DMS153 treated with DMSO at 0.1 percent for 48 hours (cell line): ENCODE measurements at regions not wholly inside any gene's neighbourhood (a gene's known extent, or its start where the extent isn't known, plus 50 kb on each side); places are given as distances from the start of the nearest gene placed in this dataset.

Experiments
- DNase-seq: peaks from one replicate; lab custom pipeline; 2025; ENCODE audit not compliant: unreplicated experiment; lab: John Stamatoyannopoulos, UW

GRCh38 chr3:115518100-115518852 is 105.0 kb upstream of the GAP43 start:
- peak; percentile 15 for DNase-seq

DNA sequence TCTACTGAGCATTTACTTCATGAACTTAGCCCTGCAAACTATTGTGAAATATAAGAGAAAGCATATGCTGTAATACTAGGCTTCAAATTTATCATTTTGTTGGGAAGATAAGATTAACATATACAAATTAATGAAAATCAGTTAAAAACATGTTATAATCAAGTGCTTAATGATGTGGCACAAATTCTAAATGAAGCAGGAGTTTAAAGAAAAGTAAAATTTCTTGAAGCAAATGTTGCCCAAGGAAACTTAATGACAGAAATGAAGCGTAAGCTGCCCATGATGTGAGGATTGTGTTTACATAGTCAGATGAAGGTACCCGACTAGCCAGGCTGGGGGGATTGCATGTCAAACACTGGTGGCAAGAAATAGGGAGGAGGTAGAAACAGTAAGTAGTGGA is 103.1 kb upstream of the GAP43 start:
- DNase-seq, result no peak

GRCh38 chr3:115520651-115521245 is 102.6 kb upstream of the GAP43 start:
- no peak for DNase-seq

GRCh38 chr3:115523458-115523857 is 99.9 kb upstream of the GAP43 start:
- DNase-seq, result no peak

DNA sequence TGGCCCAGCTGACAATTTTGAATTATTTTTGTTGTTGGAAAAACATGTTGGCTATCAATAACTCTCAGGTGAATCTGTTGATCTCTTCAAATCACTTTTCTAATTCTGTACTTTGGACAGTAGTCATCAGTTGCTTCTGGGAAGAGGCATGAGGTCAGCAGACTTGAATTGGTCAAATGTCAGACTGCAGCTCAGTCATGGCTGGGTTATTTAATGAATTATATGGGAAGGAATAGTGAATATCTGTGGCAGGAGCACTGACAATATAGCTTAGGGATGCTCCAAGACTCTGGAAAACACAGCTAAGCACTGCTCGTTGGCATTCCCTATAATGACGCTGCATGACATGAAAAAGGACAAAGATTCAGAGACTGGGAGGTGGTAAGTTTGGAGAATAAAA is 98.8 kb upstream of the GAP43 start:
- DNase-seq, result no peak

- DNase-seq, result no peak
These were observed 97.6 kb upstream of the GAP43 start for GRCh38 chr3:115525731-115526130.

- DNase-seq, result no peak
These were observed 90.1 kb upstream of the GAP43 start for GRCh38 chr3:115533218-115533617.

DNA sequence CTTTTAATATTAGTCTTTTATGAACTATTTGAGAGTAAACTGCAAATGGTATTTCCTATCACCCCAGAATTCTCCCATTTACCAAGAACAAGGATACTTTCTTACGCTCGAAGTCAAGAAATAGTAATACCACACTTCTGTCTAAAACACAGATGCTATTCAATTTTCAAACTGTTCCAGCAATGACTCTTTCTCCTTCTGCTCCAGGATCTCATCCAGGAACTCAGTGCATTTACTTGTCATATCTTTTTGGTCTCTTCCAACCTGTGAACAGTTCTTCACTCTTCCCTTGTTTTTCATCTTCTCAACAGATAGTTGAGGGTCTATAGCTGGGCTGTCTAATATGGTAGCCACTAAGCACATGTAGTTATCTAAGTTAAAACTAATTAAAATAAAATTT is 87.1 kb upstream of the GAP43 start:
- DNase-seq, result no peak

GRCh38 chr3:115537669-115538068 is 85.6 kb upstream of the GAP43 start:
- no peak for DNase-seq

DNA sequence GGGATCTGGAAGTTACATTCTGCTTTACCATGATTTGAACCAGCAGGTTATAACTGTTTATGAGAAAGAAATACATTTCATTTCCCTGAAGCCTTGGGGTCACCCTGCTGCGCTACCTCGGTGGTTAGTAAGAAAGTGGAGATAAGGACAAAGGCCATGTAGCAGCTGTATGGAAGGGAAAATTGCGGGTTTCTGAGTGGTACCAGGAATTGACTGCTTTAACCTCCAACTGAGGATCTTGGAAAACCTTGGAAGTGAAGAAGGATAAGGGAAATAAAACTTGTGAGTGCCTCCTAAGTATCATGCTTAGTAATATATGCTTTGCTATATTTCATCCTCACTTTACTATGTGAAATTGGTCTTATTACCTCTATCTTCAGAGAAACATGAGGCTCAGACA is 76.1 kb upstream of the GAP43 start:
- DNase-seq, result no peak

GRCh38 chr3:115548611-115549010 is 74.7 kb upstream of the GAP43 start:
- DNase-seq, result no peak

- no peak for DNase-seq
These were observed 74.2 kb upstream of the GAP43 start for GRCh38 chr3:115549071-115549470.

DNA sequence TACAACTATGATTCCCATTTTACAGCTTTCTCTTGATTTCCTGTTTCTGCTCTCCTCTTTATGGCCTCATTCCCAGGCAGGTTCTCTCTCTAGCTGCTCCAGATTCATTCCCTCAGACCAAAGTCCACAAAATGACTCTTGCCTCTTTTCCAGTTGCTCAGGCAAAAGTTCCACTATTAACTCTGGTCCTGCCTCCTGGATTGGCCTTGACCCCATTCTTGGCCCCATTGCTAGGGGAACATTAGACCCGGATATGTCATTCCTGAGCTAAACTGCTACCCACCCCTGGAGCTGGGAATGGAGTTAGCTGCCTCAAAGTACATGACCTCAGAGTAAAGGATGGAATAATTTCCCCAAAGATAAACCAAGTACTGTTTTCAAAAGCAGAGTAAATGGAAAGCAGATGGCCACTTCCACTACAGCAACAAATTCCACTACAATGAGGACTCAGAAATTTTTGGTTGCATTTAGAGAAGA is 73.0 kb upstream of the GAP43 start:
- no peak for DNase-seq

DNA sequence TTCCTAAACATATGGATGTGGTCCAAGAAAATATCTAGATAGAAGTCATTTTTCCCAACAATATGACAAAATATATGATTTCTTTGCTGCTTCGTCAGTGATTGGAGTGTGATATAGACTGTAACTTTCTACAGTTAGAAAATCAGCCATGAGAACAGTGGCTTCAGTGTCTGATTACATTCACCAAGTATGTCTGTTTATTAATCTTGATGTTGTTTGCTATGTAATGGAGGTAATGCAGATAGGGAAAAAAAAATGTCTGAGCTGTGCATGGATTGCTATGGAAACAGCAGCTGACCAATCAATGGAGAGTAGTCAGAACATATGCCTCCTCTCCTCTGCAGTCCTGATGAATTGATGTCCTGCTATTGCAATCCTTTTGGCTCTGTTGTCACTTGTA is 72.3 kb upstream of the GAP43 start:
- no peak for DNase-seq

DNA sequence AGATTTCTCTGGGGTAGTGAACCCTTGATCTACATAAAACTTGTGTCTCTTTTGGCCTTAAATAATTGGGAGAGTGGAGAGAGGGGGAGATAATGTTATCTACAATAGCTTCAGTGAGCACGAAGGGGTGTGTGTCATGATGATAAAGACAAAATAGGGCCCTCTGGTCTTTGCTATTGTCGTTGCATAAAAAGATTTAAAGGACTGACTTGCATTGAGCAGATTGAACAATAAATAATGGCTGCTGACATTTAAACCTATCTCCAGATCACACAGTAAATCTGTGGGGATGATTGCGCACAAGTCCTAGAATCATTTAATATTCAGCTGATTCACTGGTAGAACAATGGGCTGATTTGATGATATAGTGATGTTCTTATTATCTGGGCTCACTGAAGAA is 71.3 kb upstream of the GAP43 start:
- no peak for DNase-seq

DNA sequence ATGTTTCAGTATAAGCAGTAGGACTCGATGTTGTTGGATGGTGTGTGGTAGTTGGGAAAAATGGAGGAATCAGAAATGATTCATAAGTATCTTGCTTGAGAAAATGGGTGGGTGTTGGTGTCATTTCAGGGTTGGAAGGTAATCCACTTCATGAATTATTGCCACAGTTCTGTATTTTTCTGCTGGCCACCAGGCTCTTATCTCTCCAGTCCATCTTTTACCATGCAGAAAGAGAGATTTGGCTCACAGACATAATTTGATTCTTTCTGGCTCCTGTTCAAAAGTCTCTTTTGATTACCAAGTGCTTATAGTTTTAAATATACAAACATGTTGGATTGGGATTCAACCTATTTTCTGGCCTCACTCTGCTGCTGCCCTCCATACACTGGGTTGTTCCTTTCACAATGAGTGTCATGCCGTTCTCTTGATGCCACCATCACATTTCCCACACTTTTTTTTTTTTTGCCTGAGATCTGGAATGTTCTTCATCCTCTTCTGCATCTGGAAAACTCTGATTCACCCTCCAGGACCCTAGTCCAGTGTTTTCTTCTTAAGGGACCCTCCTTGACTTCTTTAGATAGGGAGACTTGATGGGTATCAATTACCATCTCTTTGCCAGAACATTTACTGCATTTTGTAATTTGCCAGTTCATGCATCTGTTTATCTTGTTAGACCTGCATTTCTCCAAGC is 69.4 kb upstream of the GAP43 start:
- no peak for DNase-seq

DNA sequence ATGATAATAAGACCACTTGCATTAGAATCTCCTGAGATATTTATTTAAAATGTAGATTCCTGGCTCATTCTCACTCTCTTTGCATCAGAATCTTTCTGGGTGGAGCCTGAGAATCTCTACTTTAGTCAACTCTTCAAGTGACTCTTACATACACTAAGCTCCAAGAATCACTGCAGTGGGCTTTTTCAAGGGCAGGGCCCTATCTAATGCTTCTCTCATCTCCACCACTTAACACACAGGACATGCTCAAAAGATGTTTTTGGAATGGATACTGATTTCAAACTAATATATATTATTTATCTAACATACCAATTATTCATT is 68.9 kb upstream of the GAP43 start:
- DNase-seq, result no peak

DNA sequence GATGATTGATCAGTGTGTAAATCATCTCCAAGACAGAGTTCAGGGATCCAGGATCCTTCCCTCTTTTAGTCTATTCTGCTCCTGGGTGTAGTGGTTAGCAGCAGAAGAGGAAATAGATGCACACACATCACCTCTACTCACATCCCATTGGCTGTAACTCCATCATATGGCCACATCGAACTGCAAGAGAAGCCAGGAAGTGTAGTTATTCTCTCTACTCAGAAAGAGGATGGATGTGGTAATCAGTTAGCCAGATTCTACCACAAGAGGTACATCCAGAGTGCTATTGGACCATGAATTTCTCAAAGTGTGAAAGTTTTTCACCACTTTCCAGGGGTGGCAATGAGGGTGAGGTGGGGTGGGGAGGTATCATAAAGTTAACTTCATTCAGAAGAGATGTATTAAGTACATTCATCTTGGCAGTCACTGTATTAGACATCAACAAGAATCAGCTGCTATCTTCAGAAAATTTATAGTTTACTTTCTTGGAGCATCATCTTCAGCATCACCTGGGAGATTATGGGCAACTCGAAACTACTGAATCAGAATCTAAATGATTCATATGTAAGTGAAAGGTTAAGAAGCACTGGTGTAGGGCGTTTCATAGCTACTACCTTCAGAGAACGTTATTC is 60.6 kb upstream of the GAP43 start:
- no peak for DNase-seq

- DNase-seq, result no peak
These were observed 59.3 kb upstream of the GAP43 start for GRCh38 chr3:115563984-115564383.

DNA sequence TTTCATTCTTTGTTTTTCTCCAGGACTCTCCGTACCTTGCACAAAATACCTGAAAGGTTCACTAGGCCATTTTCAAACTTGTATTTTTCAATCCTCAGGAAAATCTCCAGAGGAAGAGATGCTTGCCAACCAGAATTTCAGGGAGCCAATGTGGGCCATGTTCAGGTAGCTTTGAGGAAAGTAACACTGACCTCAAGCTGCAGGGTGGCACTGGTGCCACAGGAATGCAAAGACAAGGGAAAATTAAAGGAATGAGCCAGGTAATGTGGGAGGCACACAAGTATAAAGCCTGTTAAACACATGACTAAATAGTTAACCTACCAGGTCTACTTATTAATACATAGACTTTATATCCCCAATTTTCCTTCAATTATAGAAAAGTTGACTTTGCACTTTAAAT is 51.9 kb upstream of the GAP43 start:
- no peak for DNase-seq
